Uterus (tissue), 2 donors: ENCODE measurements at regions not wholly inside any gene's neighbourhood (a gene's known extent, or its start where the extent isn't known, plus 50 kb on each side); places are given as distances from the start of the nearest gene placed in this dataset.

Experiments used
- CTCF ChIP-seq, 4 experiments: fragments of 200-600 bp in 2 of 4; fragments of 450-650 bp in 2 of 4; sonication (generic) in 2 of 4; IDR thresholded peaks; one replicate each; pipeline ENCODE4 v1.5.1; 2016 to 2019; ENCODE audit warnings: antibody characterized with exemption in 4 of 4, mild to moderate bottlenecking in 2 of 4, moderate library complexity in 1 of 4
- POLR2A ChIP-seq, 2 donors: fragments of 450-650 bp; IDR thresholded peaks; one replicate each; pipeline ENCODE4 v1.6.1; 2016; ENCODE audit warnings: antibody characterized with exemption in 2 of 2, mild to moderate bottlenecking in 1 of 2, moderate library complexity in 1 of 2

DNA sequence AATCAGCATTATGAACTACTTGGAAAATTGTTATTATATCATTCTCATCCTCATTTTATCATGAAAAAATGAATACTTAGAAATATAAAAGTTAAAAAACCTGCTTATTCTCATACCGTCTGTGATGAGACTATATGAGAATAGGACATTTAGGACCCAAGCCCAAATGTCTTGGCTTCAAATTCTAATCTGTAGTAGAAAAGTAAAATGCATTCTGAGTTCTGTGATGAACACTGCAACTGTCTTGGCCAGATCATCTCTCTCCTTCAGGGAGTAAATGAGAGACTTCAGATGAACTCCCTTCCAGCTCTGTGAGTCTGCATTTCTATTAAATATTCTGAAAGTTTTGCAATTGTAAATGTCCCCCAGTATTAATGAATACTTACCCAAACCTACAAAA, 940.7 kb upstream of the KLHL29 start:
- TF ChIP-seq CTCF (IDR thresholded peaks at IDR 0.05) (no peak), POLR2A (IDR thresholded peaks at IDR 0.05) (no peak)
